ENCODE measurements at regions not wholly inside any gene's neighbourhood (a gene's known extent, or its start where the extent isn't known, plus 50 kb on each side); places are given as distances from the start of the nearest gene placed in this dataset.

DNA sequence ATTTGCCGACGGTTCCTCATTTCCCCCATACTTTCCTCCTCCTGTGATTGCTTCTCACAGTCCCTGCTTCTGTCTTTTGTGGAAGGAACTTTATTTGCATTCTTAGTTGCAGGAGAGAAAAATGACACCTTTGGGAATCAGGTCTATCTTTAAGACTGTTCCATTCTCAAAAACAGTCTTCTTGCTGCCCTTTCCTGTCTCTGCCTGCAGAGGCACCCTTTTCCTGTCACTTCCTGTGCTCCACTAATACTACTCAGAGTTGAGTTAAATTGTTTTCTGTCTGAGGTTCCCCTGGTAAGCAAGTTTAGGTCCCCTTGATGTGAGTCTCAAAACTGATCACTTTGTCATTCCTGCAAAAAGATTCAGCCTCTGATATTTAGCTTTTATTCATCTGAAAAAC lies 208.8 kb upstream of the CLNK start:
- H3K4me3 ChIP-seq (ENCODE audit: low read depth, low read length) = no peak overlapping the region
- TF ChIP-seq, protein P1, sequence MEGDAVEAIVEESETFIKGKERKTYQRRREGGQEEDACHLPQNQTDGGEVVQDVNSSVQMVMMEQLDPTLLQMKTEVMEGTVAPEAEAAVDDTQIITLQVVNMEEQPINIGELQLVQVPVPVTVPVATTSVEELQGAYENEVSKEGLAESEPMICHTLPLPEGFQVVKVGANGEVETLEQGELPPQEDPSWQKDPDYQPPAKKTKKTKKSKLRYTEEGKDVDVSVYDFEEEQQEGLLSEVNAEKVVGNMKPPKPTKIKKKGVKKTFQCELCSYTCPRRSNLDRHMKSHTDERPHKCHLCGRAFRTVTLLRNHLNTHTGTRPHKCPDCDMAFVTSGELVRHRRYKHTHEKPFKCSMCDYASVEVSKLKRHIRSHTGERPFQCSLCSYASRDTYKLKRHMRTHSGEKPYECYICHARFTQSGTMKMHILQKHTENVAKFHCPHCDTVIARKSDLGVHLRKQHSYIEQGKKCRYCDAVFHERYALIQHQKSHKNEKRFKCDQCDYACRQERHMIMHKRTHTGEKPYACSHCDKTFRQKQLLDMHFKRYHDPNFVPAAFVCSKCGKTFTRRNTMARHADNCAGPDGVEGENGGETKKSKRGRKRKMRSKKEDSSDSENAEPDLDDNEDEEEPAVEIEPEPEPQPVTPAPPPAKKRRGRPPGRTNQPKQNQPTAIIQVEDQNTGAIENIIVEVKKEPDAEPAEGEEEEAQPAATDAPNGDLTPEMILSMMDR (IDR thresholded peaks at IDR 0.05; ENCODE audit: insufficient read depth, low read depth, low read length) = no peak
- DNase-seq (ENCODE audit: low read depth) = no peak

DNA sequence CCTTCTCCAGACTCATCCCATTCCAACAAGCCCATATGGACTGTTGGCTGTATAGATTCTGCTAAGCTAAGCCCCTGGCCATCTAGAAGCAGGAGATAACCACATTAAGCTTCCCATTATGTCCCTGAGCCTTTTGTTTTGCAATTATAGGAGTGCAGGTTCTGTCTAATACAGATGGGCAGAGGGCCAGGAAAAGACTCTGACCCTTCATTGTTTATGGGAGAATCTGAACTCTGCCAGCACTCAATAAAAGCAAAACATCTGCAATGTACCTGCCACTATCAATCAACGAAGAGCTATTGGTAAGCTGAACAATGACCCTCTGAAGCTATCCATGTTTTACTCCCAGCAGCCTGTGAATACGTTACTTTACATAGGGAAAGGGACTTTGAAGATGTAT lies 207.3 kb upstream of the CLNK start:
- no peak for DNase-seq (ENCODE audit: low read depth)
- TF ChIP-seq, protein P1 (IDR thresholded peaks at IDR 0.05; ENCODE audit: insufficient read depth, low read depth, low read length) = no peak
- H3K4me3 ChIP-seq (ENCODE audit: low read depth, low read length) = no peak overlapping the region

DNA sequence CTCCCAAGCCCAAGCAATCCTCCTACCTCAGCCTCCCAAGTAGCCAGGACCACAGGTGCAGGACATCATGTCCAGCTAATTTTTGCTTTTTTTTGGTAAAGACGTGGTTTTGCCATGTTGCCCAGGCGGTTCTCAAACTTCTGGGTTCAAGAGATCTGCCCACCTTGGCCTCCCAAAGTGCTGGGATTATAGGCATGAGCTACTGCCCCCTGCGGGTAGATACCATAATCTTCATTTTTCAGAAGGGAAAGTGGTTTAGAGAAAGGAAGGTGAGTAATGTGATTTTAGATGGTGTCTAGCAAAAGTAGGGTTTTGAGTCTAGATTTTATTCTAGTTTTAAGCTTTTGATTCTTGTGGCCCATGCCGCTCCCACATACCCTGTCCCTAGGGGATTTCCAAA lies 205.3 kb upstream of the CLNK start:
- TF ChIP-seq, protein P1 (IDR thresholded peaks at IDR 0.05; ENCODE audit: insufficient read depth, low read depth, low read length) = no peak
- H3K4me3 ChIP-seq (ENCODE audit: low read depth, low read length) = no peak overlapping the region
- no peak for DNase-seq (ENCODE audit: low read depth)

DNA sequence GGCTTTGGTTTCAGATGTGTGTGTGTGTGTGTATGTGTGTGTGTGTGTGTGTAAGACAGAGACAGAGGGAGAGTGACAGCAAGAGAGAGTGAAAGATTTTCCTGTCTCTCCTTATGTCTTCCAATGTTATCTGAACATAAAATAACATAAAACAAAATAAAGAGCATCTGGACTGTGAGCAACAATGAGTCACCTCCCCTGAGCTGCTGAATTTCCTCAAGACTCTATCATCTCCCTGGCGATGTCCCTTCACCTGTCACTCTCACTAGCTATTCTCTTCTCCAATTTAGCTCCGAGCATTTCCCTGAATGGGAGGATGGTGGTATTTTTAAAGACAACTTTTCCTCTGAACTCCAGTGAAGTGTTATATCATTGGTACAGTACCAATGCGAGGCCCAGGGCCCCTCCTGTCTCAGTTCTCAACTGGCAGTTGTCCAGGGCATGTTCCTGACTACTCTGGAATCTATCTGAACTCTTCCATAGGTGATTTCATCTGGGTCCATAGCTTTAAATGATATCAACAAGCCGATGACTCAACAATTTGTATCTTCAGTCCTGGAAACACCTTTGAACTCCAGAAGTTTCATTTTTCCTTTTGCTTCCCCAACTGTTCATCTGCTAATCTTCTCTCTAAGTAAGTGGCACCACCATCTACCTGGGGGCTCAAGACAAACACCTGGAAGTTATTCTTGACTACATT lies 195.0 kb upstream of the CLNK start:
- TF ChIP-seq, protein P1 (IDR thresholded peaks at IDR 0.05; ENCODE audit: insufficient read depth, low read depth, low read length) = no peak
- no peak for DNase-seq (ENCODE audit: low read depth)

DNA sequence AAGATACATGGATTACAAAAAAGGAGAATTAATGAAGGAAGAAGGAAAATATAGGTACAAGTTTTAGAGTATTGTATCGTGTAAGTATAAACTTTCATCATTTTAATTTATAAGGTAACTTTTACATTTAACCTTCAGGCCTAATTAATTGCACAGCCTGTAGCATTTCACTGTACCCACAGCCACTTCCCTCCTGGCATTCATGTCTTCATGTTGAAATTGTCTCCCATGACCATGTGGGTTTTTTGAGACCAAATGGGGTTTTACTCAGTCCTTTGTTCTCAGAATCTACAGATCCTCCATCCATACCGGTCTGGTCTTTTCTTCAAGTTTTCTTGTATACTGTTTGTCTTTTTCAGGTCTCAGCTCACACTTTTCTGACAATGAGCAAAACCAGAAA lies 194.3 kb upstream of the CLNK start:
- no peak for DNase-seq (ENCODE audit: low read depth)
- TF ChIP-seq, protein P1 (IDR thresholded peaks at IDR 0.05; ENCODE audit: insufficient read depth, low read depth, low read length) = no peak
- no peak overlapping the region for H3K4me3 ChIP-seq (ENCODE audit: low read depth, low read length)

More for the DNA sequence above, 195.0 kb upstream of the CLNK start:
- no peak overlapping the region for H3K4me3 ChIP-seq (ENCODE audit: low read depth, low read length)

GRCh38 chr4:10877076-10877475 lies 192.5 kb upstream of the CLNK start:
- TF ChIP-seq, protein P1 (IDR thresholded peaks at IDR 0.05; ENCODE audit: insufficient read depth, low read depth, low read length) = no peak
- DNase-seq (ENCODE audit: low read depth) = no peak
- H3K4me3 ChIP-seq (ENCODE audit: low read depth, low read length) = no peak overlapping the region
